H9 (cell line): ENCODE measurements at regions not wholly inside any gene's neighbourhood (a gene's known extent, or its start where the extent isn't known, plus 50 kb on each side); places are given as distances from the start of the nearest gene placed in this dataset.

ENCODE experiments used
- DNase-seq: peaks from one replicate; pipeline ENCODE4 v3.0.0-alpha.2; 2017
- H2AFZ ChIP-seq: one replicate; pipeline ENCODE4 v1.6.1; 2013; ENCODE audit warnings: mild to moderate bottlenecking, low read length, control low read depth, moderate library complexity
- H2AK5ac ChIP-seq: 2 replicates; pipeline ENCODE4 v1.6.1; 2013; ENCODE audit warnings: low read length, control low read depth, mixed read lengths; ENCODE audit not compliant: insufficient read length
- H2BK120ac ChIP-seq: one replicate; pipeline ENCODE4 v1.6.1; 2013; ENCODE audit warnings: low read depth, mild to moderate bottlenecking, low read length, control low read depth, inconsistent platforms; ENCODE audit not compliant: poor library complexity, severe bottlenecking
- H2BK12ac ChIP-seq: 2 replicates; pipeline ENCODE4 v1.6.1; 2013; ENCODE audit warnings: low read length, control low read depth, mixed read lengths, low read depth; ENCODE audit not compliant: insufficient read length
- H2BK15ac ChIP-seq: 2 replicates; pipeline ENCODE4 v1.6.1; 2013; ENCODE audit warnings: low read depth, low read length, control low read depth
- H2BK20ac ChIP-seq: one replicate; pipeline ENCODE4 v1.6.1; 2013; ENCODE audit warnings: low read depth, mild to moderate bottlenecking, low read length, control low read depth, inconsistent platforms; ENCODE audit not compliant: poor library complexity, severe bottlenecking
- H2BK5ac ChIP-seq: 2 replicates; pipeline ENCODE4 v1.6.1; 2013; ENCODE audit warnings: low read length, control low read depth, mixed read lengths; ENCODE audit not compliant: insufficient read length
- H3K14ac ChIP-seq: 2 replicates; pipeline ENCODE4 v1.6.1; 2013; ENCODE audit warnings: low read length, control low read depth; ENCODE audit not compliant: insufficient read depth
- H3K18ac ChIP-seq: 2 replicates; pipeline ENCODE4 v1.6.1; 2013; ENCODE audit warnings: low read depth, mild to moderate bottlenecking, mixed read lengths, low read length, control low read depth; ENCODE audit not compliant: insufficient read length
- H3K23ac ChIP-seq: 2 replicates; pipeline ENCODE4 v1.6.1; 2013; ENCODE audit warnings: low read length, control low read depth, mixed read lengths, low read depth; ENCODE audit not compliant: insufficient read length
- H3K23me2 ChIP-seq: 2 replicates; pipeline ENCODE4 v1.6.1; 2013; ENCODE audit warnings: low read depth, mild to moderate bottlenecking, mixed read lengths, low read length, control low read depth; ENCODE audit not compliant: insufficient read length, poor library complexity, severe bottlenecking
- H3K27ac ChIP-seq: 2 replicates; pipeline ENCODE4 v1.5.1; 2013; ENCODE audit warnings: low read length, control low read depth, mixed read lengths, low read depth; ENCODE audit not compliant: insufficient read length
- H3K27me3 ChIP-seq: 2 replicates; pipeline ENCODE4 v1.6.1; 2013; ENCODE audit warnings: low read length, control low read depth, inconsistent platforms; ENCODE audit not compliant: insufficient read depth
- H3K4ac ChIP-seq: 2 replicates; pipeline ENCODE4 v1.6.1; 2013; ENCODE audit warnings: low read depth, mild to moderate bottlenecking, control low read depth, inconsistent platforms, low read length, moderate library complexity
- H3K4me1 ChIP-seq: 2 replicates; pipeline ENCODE4 v1.6.1; 2013; ENCODE audit warnings: low read length, control low read depth, inconsistent platforms; ENCODE audit not compliant: insufficient read depth
- H3K4me2 ChIP-seq: 2 replicates; pipeline ENCODE4 v1.6.1; 2013; ENCODE audit warnings: low read length, control low read depth, mixed read lengths; ENCODE audit not compliant: insufficient read length, insufficient read depth
- H3K56ac ChIP-seq: 2 replicates; pipeline ENCODE4 v1.6.1; 2013; ENCODE audit warnings: low read depth, mild to moderate bottlenecking, mixed read lengths, low read length, control low read depth; ENCODE audit not compliant: insufficient read length
- H3K79me1 ChIP-seq: 2 replicates; pipeline ENCODE4 v1.6.1; 2013; ENCODE audit warnings: low read depth, mild to moderate bottlenecking, moderate library complexity, low read length, control low read depth, inconsistent platforms; ENCODE audit not compliant: insufficient read depth, poor library complexity, severe bottlenecking
- H3K79me2 ChIP-seq: 2 replicates; pipeline ENCODE4 v1.6.1; 2013; ENCODE audit warnings: low read length, control low read depth, inconsistent platforms; ENCODE audit not compliant: insufficient read depth
- H3K9ac ChIP-seq: 2 replicates; pipeline ENCODE4 v1.6.1; 2013; ENCODE audit warnings: low read length, control low read depth, mixed read lengths; ENCODE audit not compliant: insufficient read length; ENCODE audit errors: extremely low read depth
- H3K9me3 ChIP-seq: one replicate; pipeline ENCODE4 v1.6.1; 2013; ENCODE audit warnings: low read depth, low read length, inconsistent platforms; ENCODE audit not compliant: control insufficient read depth
- H3T11ph ChIP-seq: one replicate; pipeline ENCODE4 v1.6.1; 2013; ENCODE audit warnings: mild to moderate bottlenecking, low read length, control low read depth, inconsistent platforms
- H4K20me1 ChIP-seq: one replicate; pipeline ENCODE4 v1.6.1; 2013; ENCODE audit not compliant: control insufficient read depth, insufficient read length, insufficient read depth
- H4K5ac ChIP-seq: 2 replicates; pipeline ENCODE4 v1.6.1; 2013; ENCODE audit warnings: low read depth, mild to moderate bottlenecking, mixed read lengths, low read length, control low read depth; ENCODE audit not compliant: insufficient read length
- H4K8ac ChIP-seq: replicated peaks from 2 replicates; pipeline ENCODE4 v1.6.1; 2013; ENCODE audit warnings: low read length, control low read depth, mixed read lengths, low read depth; ENCODE audit not compliant: insufficient read length
- H4K91ac ChIP-seq: 2 replicates; pipeline ENCODE4 v1.6.1; 2013; ENCODE audit warnings: low read depth, mild to moderate bottlenecking, moderate library complexity, mixed read lengths, low read length, control low read depth; ENCODE audit not compliant: insufficient read length
- H3K27ac Mint-ChIP-seq, 3 experiments: 2 replicates in 2 of 3; 3 replicates in 1 of 3; pipeline ENCODE4 v1.8.0; 2020 to 2021; ENCODE audit warnings: mixed read lengths in 3 of 3, mild to moderate bottlenecking in 1 of 3, moderate library complexity in 1 of 3
- H3K27me3 Mint-ChIP-seq: 2 replicates; pipeline ENCODE4 v1.8.0; 2021; ENCODE audit warnings: low read depth, mild to moderate bottlenecking, moderate library complexity, mixed read lengths
- H3K36me3 Mint-ChIP-seq, 3 experiments: 2 replicates in 2 of 3; 3 replicates in 1 of 3; pipeline ENCODE4 v1.8.0; 2020 to 2021; ENCODE audit warnings: low read depth in 3 of 3, mixed read lengths in 3 of 3; ENCODE audit not compliant: insufficient read depth in 1 of 3
- H3K4me1 Mint-ChIP-seq, 2 experiments: 2 replicates each; pipeline ENCODE4 v1.8.0; 2020; ENCODE audit warnings: mixed read lengths in 2 of 2
- H3K4me3 Mint-ChIP-seq, 2 experiments: 2 replicates in 1 of 2; 3 replicates in 1 of 2; pipeline ENCODE4 v1.8.0; 2020 to 2021; ENCODE audit warnings: mild to moderate bottlenecking in 2 of 2, mixed read lengths in 2 of 2, moderate library complexity in 1 of 2
- H3K9me3 Mint-ChIP-seq, 2 experiments: 2 replicates in 1 of 2; 3 replicates in 1 of 2; pipeline ENCODE4 v1.8.0; 2020; ENCODE audit warnings: mild to moderate bottlenecking in 2 of 2, mixed read lengths in 2 of 2, moderate library complexity in 1 of 2
- CTCF ChIP-seq: fragments of 200-600 bp; sonication (generic); conservative IDR thresholded peaks from 3 replicates; pipeline ENCODE4 v1.8.0; 2021; ENCODE audit warnings: antibody characterized with exemption, mild to moderate bottlenecking
- WGBS: extraction: QIAGEN DNeasy Blood & Tissue Kit; methylation state at CpG from one replicate; pipeline ENCODE4 v1.1.7; 2013; ENCODE audit warnings: missing lambda C conversion rate, low lambda C conversion rate, mixed read lengths; ENCODE audit not compliant: insufficient read length; ENCODE audit errors: extremely low coverage; 5-methylcytosine and 5-hydroxymethylcytosine counted together

- H3K79me1 ChIP-seq, result no peaks in the 10 kb centered on the region
- H3K18ac ChIP-seq, result no peak overlapping the region
- H4K20me1 ChIP-seq, result no peaks in the 10 kb centered on the region
- H2BK20ac ChIP-seq, result no peak overlapping the region
- H3K4me1 Mint-ChIP-seq, result peaks cover 9 to 11% of the 10 kb centered on the region in 2 experiments
- no CpG with 5 or more reads among the region's 6 CpGs for WGBS
- H3K4me2 ChIP-seq, result peak overlapping the region; percentile 39
- H3K79me2 ChIP-seq, result no peaks in the 10 kb centered on the region
- no peak overlapping the region for H4K8ac ChIP-seq
- no peak overlapping the region for H2BK120ac ChIP-seq
- no peak overlapping the region for H2BK12ac ChIP-seq
- H3K56ac ChIP-seq, result no peak overlapping the region
- H2BK5ac ChIP-seq, result no peak overlapping the region
- no peak overlapping the region for H2AK5ac ChIP-seq
- H3K27ac Mint-ChIP-seq, result peak overlapping the region in 2 of 3 experiments; percentile 29 to 74; a peak in 1 of 7 replicates
- H3K27me3 Mint-ChIP-seq, result no peaks in the 10 kb centered on the region
- H3K4me1 ChIP-seq, result no peaks in the 10 kb centered on the region
- H4K91ac ChIP-seq, result no peak overlapping the region
- H2AFZ ChIP-seq, result no peak overlapping the region
- H3K4me3 Mint-ChIP-seq, result peak overlapping the region; percentile 29 to 71; a peak in 4 of 5 replicates
- no peak overlapping the region for H4K5ac ChIP-seq
- H3K14ac ChIP-seq, result no peak overlapping the region
- H2BK15ac ChIP-seq, result no peak overlapping the region
- no peaks in the 10 kb centered on the region for H3K36me3 Mint-ChIP-seq
- H3K9ac ChIP-seq, result no peak overlapping the region
- H3K23me2 ChIP-seq, result no peaks in the 10 kb centered on the region
- no peak overlapping the region for H3K4ac ChIP-seq
- H3K27ac ChIP-seq, result no peak overlapping the region
- no peak for TF ChIP-seq CTCF
- no peak for DNase-seq
- H3K23ac ChIP-seq, result no peak overlapping the region
- no peaks in the 10 kb centered on the region for H3K9me3 ChIP-seq
- no peaks in the 10 kb centered on the region for H3K9me3 Mint-ChIP-seq
- no peak overlapping the region for H3T11ph ChIP-seq
- no peaks in the 10 kb centered on the region for H3K27me3 ChIP-seq
Measured at GRCh38 chr11:109480251-109480650, 58.3 kb downstream of the C11orf87 start.
